ENCODE measurements at regions not wholly inside any gene's neighbourhood (a gene's known extent, or its start where the extent isn't known, plus 50 kb on each side); places are given as distances from the start of the nearest gene placed in this dataset.

DNA sequence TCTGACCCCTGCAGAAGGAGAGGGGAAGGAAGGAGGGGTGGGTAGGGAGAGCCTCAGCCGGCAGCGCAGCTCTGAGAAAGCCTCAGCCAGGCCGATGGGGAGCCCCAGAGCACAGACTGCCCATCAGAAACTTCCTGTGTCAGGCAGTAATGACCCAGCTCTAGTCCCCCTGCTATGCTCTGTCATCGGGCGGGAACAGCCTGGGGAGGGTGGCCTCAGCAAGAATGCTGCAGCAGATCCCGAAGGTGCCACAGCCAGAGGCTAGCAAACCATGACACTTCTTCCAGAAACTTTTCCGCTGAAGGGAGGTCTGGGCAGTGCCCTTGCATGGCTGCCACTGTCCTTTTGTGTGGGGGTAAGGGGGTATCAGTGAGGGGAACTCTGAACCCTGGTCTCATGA lies 279.0 kb downstream of the BCOR start:
- POLR2A ChIA-PET (ENCODE audit: unreplicated experiment), result no interaction called here
- Histone ChIP-seq H2AFZ (replicated peaks; ENCODE audit: low read length, poor library complexity) (no peak overlapping the region), H3K9me3 (ENCODE audit: control insufficient read depth, insufficient read depth, low read length) (peaks cover 4% of the 10 kb centered on the region; the same call in 1 of the 2 replicates), H3K23ac (ENCODE audit: low read depth, low read length) (no peak overlapping the region), H3K9ac (ENCODE audit: low read depth, low read length) (no peak overlapping the region), H3K56ac (ENCODE audit: extremely low read depth, insufficient read depth, low read length) (no peak overlapping the region), H2BK15ac (ENCODE audit: low read depth, low read length) (no peak overlapping the region), H2BK120ac (ENCODE audit: low read depth, low read length) (no peak overlapping the region), H3K4me3 (ENCODE audit: insufficient read depth, low read depth, low read length) (no peak overlapping the region), H2AK5ac (ENCODE audit: low read depth, low read length) (no peak overlapping the region), H4K91ac (ENCODE audit: insufficient read depth, low read depth, low read length) (no peak overlapping the region), H3K4me1 (ENCODE audit: control insufficient read depth, insufficient read depth, low read length) (peaks cover under 1% of the 10 kb centered on the region; the same call in 1 of the 2 replicates), H3K27ac (ENCODE audit: insufficient read depth, low read length) (no peak overlapping the region), H3K79me1 (ENCODE audit: low read depth in 1 of 2, low read length in 2 of 2) (no peaks in the 10 kb centered on the region), H3K14ac (replicated peaks; ENCODE audit: low read depth, low read length) (no peak overlapping the region), H3K36me3 (ENCODE audit: control insufficient read depth, insufficient read depth, low read length) (no peaks in the 10 kb centered on the region), H3K18ac (ENCODE audit: low read depth, low read length) (no peak overlapping the region), H2AK9ac (replicated peaks; ENCODE audit: low read depth, low read length, poor library complexity) (no peak overlapping the region), H3K4ac (ENCODE audit: low read depth, low read length) (no peak overlapping the region), H3K9me1 (ENCODE audit: insufficient read depth, low read length) (no peaks in the 10 kb centered on the region), H2BK5ac (ENCODE audit: low read depth, low read length, poor library complexity, severe bottlenecking) (no peak overlapping the region), H4K5ac (ENCODE audit: low read depth, low read length) (no peak overlapping the region), H4K8ac (ENCODE audit: low read depth in 2 of 2, low read length in 2 of 2) (no peak overlapping the region), H4K20me1 (ENCODE audit: insufficient read depth, low read length) (no peaks in the 10 kb centered on the region), H2BK20ac (ENCODE audit: low read depth, low read length) (no peak overlapping the region), H3K27me3 (ENCODE audit: control insufficient read depth, insufficient read depth, low read length) (peaks cover 4% of the 10 kb centered on the region; the same call in 1 of the 2 replicates), H3K4me2 (ENCODE audit: low read depth, low read length) (no peak overlapping the region)
- ATAC-seq (ENCODE audit: low read depth), result no peak
- dilution Hi-C loops (cut with HindIII; ENCODE audit: low sequenced_read_pairs, unreplicated experiment), result no loop called here
- no peak for TF ChIP-seq NFE2L2 (IDR thresholded peaks at IDR 0.05; ENCODE audit: low read depth, low read length)
- TF ChIP-seq CEBPB (IDR thresholded peaks at IDR 0.05; ENCODE audit: low read depth, low read length), result no peak
- TF ChIP-seq, protein P1, sequence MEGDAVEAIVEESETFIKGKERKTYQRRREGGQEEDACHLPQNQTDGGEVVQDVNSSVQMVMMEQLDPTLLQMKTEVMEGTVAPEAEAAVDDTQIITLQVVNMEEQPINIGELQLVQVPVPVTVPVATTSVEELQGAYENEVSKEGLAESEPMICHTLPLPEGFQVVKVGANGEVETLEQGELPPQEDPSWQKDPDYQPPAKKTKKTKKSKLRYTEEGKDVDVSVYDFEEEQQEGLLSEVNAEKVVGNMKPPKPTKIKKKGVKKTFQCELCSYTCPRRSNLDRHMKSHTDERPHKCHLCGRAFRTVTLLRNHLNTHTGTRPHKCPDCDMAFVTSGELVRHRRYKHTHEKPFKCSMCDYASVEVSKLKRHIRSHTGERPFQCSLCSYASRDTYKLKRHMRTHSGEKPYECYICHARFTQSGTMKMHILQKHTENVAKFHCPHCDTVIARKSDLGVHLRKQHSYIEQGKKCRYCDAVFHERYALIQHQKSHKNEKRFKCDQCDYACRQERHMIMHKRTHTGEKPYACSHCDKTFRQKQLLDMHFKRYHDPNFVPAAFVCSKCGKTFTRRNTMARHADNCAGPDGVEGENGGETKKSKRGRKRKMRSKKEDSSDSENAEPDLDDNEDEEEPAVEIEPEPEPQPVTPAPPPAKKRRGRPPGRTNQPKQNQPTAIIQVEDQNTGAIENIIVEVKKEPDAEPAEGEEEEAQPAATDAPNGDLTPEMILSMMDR (conservative IDR thresholded peaks at IDR 0.05; ENCODE audit: low read depth, low read length), result no peak
- no peak for TF ChIP-seq CHD1 (IDR thresholded peaks at IDR 0.05; ENCODE audit: low read depth, low read length)
- no peak for TF ChIP-seq MAFK (IDR thresholded peaks at IDR 0.05; ENCODE audit: low read depth, low read length)
- no peak for TF ChIP-seq RFX5 (IDR thresholded peaks at IDR 0.05; ENCODE audit: low read depth, low read length)
- no peak for TF ChIP-seq RAD21 (IDR thresholded peaks at IDR 0.05; ENCODE audit: low read length)
- no peak for TF ChIP-seq POLR2A (IDR thresholded peaks at IDR 0.05; ENCODE audit: low read depth, low read length)
- no peak for TF ChIP-seq MXI1 (IDR thresholded peaks at IDR 0.05; ENCODE audit: borderline replicate concordance, low read depth, low read length)
- TF ChIP-seq, protein P2, sequence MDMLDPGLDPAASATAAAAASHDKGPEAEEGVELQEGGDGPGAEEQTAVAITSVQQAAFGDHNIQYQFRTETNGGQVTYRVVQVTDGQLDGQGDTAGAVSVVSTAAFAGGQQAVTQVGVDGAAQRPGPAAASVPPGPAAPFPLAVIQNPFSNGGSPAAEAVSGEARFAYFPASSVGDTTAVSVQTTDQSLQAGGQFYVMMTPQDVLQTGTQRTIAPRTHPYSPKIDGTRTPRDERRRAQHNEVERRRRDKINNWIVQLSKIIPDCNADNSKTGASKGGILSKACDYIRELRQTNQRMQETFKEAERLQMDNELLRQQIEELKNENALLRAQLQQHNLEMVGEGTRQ (IDR thresholded peaks at IDR 0.05; ENCODE audit: low read depth, low read length), result no peak
- TF ChIP-seq RCOR1 (IDR thresholded peaks at IDR 0.05; ENCODE audit: insufficient replicate concordance, low read length), result no peak
- TF ChIP-seq, protein P3, sequence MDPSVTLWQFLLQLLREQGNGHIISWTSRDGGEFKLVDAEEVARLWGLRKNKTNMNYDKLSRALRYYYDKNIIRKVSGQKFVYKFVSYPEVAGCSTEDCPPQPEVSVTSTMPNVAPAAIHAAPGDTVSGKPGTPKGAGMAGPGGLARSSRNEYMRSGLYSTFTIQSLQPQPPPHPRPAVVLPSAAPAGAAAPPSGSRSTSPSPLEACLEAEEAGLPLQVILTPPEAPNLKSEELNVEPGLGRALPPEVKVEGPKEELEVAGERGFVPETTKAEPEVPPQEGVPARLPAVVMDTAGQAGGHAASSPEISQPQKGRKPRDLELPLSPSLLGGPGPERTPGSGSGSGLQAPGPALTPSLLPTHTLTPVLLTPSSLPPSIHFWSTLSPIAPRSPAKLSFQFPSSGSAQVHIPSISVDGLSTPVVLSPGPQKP (IDR thresholded peaks at IDR 0.05; ENCODE audit: borderline replicate concordance, low read depth, low read length), result no peak
- TF ChIP-seq MAZ (IDR thresholded peaks at IDR 0.05; ENCODE audit: borderline replicate concordance, low read depth, low read length), result no peak
- TF ChIP-seq SMC3 (IDR thresholded peaks at IDR 0.05; ENCODE audit: low read depth, low read length), result no peak
- TF ChIP-seq BHLHE40 (IDR thresholded peaks at IDR 0.05; ENCODE audit: low read depth, low read length), result no peak
- TF ChIP-seq FOS (IDR thresholded peaks at IDR 0.05; ENCODE audit: low read depth, low read length), result no peak
- in situ Hi-C loops (cut with MboI; ENCODE audit: low sequenced_read_pairs), result loop anchor here (10.0 kb wide), 1 partner anchor 266 kb away; no protein-coding TSS in a partner anchor
- intact Hi-C loops (cut with micrococcal nuclease), result no loop called here
- no peak for DNase-seq
- CTCF ChIA-PET, result no interaction called here
- no TSS peak for BruUV-seq (replicated peaks)
- WGBS, 2 experiments (ENCODE audit: extremely low coverage in 2 of 2, insufficient read length in 1 of 2), result 61% methylated on average over 3 of the region's 7 CpGs; no CpG with 5 or more reads in 1 of the 2 experiments

All from IMR-90 (cell line).